Lung (tissue), 11 donors: ENCODE measurements at regions not wholly inside any gene's neighbourhood (a gene's known extent, or its start where the extent isn't known, plus 50 kb on each side); places are given as distances from the start of the nearest gene placed in this dataset.

Experiments
- ATAC-seq: fragments of 200-7000 bp; cut with Tn5 transposase; one replicate; pipeline ENCODE4 v1.9.1; 2020; ENCODE audit warnings: moderate number of reproducible peaks; ENCODE audit not compliant: insufficient read depth, low FRiP score
- DNase-seq, 3 donors: peaks; one replicate each; pipeline ENCODE4 v3.0.0-alpha.2; 2013 to 2017
- H3K27ac ChIP-seq, 2 donors: one replicate each; pipeline ENCODE4 v1.5.1; 2013; ENCODE audit warnings: mild to moderate bottlenecking in 2 of 2, moderate library complexity in 2 of 2, control low read depth in 1 of 2, inconsistent platforms in 1 of 2, low read depth in 1 of 2, low read length in 1 of 2
- H3K27me3 ChIP-seq, 3 donors: one replicate each; pipeline ENCODE4 v1.5.1; 2013; ENCODE audit warnings: low read length in 2 of 3; ENCODE audit not compliant: control insufficient read depth in 3 of 3, insufficient read depth in 3 of 3
- H3K36me3 ChIP-seq, 4 donors: one replicate each; pipeline ENCODE4 v1.5.1; 2013; ENCODE audit warnings: low read length in 4 of 4, mild to moderate bottlenecking in 1 of 4, moderate library complexity in 1 of 4; ENCODE audit not compliant: control insufficient read depth in 4 of 4, insufficient read depth in 4 of 4
- H3K4me1 ChIP-seq, 5 donors: one replicate each; pipeline ENCODE4 v1.5.1; 2013; ENCODE audit warnings: low read length in 5 of 5, mild to moderate bottlenecking in 2 of 5, moderate library complexity in 1 of 5; ENCODE audit not compliant: control insufficient read depth in 5 of 5, insufficient read depth in 5 of 5
- H3K4me3 ChIP-seq: one replicate; pipeline ENCODE4 v1.5.1; 2013; ENCODE audit warnings: mild to moderate bottlenecking, control low read depth, moderate library complexity
- H3K9ac ChIP-seq, 2 donors: one replicate each; pipeline ENCODE4 v1.5.1; 2013; ENCODE audit warnings: low read length in 2 of 2, control low read depth in 1 of 2; ENCODE audit not compliant: insufficient read depth in 1 of 2
- H3K9me3 ChIP-seq, 4 donors: one replicate each; pipeline ENCODE4 v1.5.1; 2013; ENCODE audit warnings: low read length in 3 of 4, mild to moderate bottlenecking in 1 of 4, moderate library complexity in 1 of 4; ENCODE audit not compliant: control insufficient read depth in 4 of 4, insufficient read depth in 3 of 4
- CTCF ChIP-seq: IDR thresholded peaks from 2 replicates; pipeline ENCODE4 v1.5.1; 2012; ENCODE audit warnings: mild to moderate bottlenecking; ENCODE audit errors: control extremely low read depth, extremely low read depth
- whole genome bisulfite sequencing, 2 donors: extraction: QIAGEN DNeasy Blood & Tissue Kit; methylation state at CpG; one replicate each; pipeline ENCODE4 v1.1.7; 2013; 5-methylcytosine and 5-hydroxymethylcytosine counted together
- donor health status: control.
- donor health status: control.
- donor health status: Bipolar disorder and iron deficiency.
- donor health status: healthy.
- donor health status: DM: yes; HTN: yes; CAD: no.

GRCh38 chr18:78727877-78728783 is 251.5 kb upstream of the SALL3 start:
- WGBS, 2 donors, result 83 to 88% methylated on average over 22 of the region's 22 CpGs
- Histone ChIP-seq H3K9me3 (no peaks in the 10 kb centered on the region), H3K36me3 (no peaks in the 10 kb centered on the region), H3K4me3 (no peak overlapping the region), H3K27me3 (peaks cover 0 to 19% (median 13%) of the 10 kb centered on the region in 3 donors), H3K27ac (no peak overlapping the region), H3K9ac (no peak overlapping the region), H3K4me1 (no peaks in the 10 kb centered on the region)
- ATAC-seq (no peak), DNase-seq (no peak)
- TF ChIP-seq CTCF, result no peak

GRCh38 chr18:78728784-78729467 is 250.7 kb upstream of the SALL3 start:
- no peak overlapping the region for H3K4me3 ChIP-seq
- H3K9me3 ChIP-seq, result no peaks in the 10 kb centered on the region
- DNase-seq (no peak), ATAC-seq (no peak)
- 85 to 88% methylated on average over 25 of the region's 25 CpGs for WGBS, 2 donors
- peaks cover 0 to 11% (median 10%) of the 10 kb centered on the region in 3 donors for H3K27me3 ChIP-seq
- no peak overlapping the region for H3K9ac ChIP-seq
- no peak overlapping the region for H3K27ac ChIP-seq
- H3K36me3 ChIP-seq, result no peaks in the 10 kb centered on the region
- no peaks in the 10 kb centered on the region for H3K4me1 ChIP-seq
- TF ChIP-seq CTCF, result no peak

GRCh38 chr18:78730546-78730945 is 249.1 kb upstream of the SALL3 start:
- 40 to 44% methylated on average over 10 of the region's 10 CpGs for WGBS, 2 donors
- no peaks in the 10 kb centered on the region for H3K9me3 ChIP-seq
- H3K4me1 ChIP-seq, result no peaks in the 10 kb centered on the region
- H3K27me3 ChIP-seq, result peaks cover 0 to 6% (median 3%) of the 10 kb centered on the region in 3 donors
- DNase-seq (no peak), ATAC-seq (no peak)
- H3K4me3 ChIP-seq, result no peak overlapping the region
- no peak overlapping the region for H3K9ac ChIP-seq
- no peak overlapping the region for H3K27ac ChIP-seq
- no peaks in the 10 kb centered on the region for H3K36me3 ChIP-seq
- no peak for TF ChIP-seq CTCF
